Endothelial cell (in vitro differentiated cells): ENCODE measurements at regions not wholly inside any gene's neighbourhood (a gene's known extent, or its start where the extent isn't known, plus 50 kb on each side); places are given as distances from the start of the nearest gene placed in this dataset.

Source experiments
- DNase-seq: peaks from one replicate; pipeline ENCODE4 v3.0.0; 2021; ENCODE audit warnings: low spot score
- H3K27ac Mint-ChIP-seq: one replicate; pipeline ENCODE4 v1.8.0; 2021; ENCODE audit warnings: mixed read lengths, inconsistent platforms; ENCODE audit not compliant: unreplicated experiment
- H3K27me3 Mint-ChIP-seq: one replicate; pipeline ENCODE4 v1.8.0; 2021; ENCODE audit warnings: mild to moderate bottlenecking, moderate library complexity, mixed read lengths, inconsistent platforms; ENCODE audit not compliant: unreplicated experiment
- H3K36me3 Mint-ChIP-seq: one replicate; pipeline ENCODE4 v1.8.0; 2021; ENCODE audit warnings: mild to moderate bottlenecking, low read depth, mixed read lengths, inconsistent platforms; ENCODE audit not compliant: unreplicated experiment
- H3K4me1 Mint-ChIP-seq: one replicate; pipeline ENCODE4 v1.8.0; 2021; ENCODE audit warnings: mild to moderate bottlenecking, mixed read lengths, inconsistent platforms; ENCODE audit not compliant: unreplicated experiment
- H3K4me3 Mint-ChIP-seq: one replicate; pipeline ENCODE4 v1.8.0; 2021; ENCODE audit warnings: mild to moderate bottlenecking, mixed read lengths, inconsistent platforms; ENCODE audit not compliant: unreplicated experiment
- H3K9me3 Mint-ChIP-seq: one replicate; pipeline ENCODE4 v1.8.0; 2021; ENCODE audit warnings: mixed read lengths, inconsistent platforms; ENCODE audit not compliant: unreplicated experiment
- TF ChIP-seq, protein P1 (sequence below): fragments of 200-600 bp; sonication (generic); IDR thresholded peaks from one replicate; pipeline ENCODE4 v1.5.0; 2021; ENCODE audit warnings: antibody characterized with exemption; ENCODE audit not compliant: unreplicated experiment

DNA sequence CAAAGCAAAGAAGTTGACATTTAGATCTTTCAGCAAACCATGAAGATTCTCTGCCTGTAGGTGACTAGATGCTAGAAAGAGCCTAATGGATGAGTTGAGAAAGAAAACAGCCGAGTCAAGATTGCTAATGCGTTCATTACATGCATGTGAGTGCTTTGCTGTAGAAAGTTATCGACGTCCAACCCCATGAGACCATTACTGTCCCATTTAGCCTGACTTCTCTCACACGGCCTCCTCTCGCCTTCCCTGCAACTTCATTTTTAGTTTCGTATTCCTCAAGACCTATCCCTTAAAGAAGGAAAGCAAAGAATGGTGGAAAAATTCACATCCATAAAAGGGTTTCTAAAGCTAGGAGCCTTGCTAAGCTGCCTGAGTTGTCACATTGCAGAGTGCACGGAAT lies 113.7 kb upstream of the DPP6 start:
- TF ChIP-seq, protein P1, sequence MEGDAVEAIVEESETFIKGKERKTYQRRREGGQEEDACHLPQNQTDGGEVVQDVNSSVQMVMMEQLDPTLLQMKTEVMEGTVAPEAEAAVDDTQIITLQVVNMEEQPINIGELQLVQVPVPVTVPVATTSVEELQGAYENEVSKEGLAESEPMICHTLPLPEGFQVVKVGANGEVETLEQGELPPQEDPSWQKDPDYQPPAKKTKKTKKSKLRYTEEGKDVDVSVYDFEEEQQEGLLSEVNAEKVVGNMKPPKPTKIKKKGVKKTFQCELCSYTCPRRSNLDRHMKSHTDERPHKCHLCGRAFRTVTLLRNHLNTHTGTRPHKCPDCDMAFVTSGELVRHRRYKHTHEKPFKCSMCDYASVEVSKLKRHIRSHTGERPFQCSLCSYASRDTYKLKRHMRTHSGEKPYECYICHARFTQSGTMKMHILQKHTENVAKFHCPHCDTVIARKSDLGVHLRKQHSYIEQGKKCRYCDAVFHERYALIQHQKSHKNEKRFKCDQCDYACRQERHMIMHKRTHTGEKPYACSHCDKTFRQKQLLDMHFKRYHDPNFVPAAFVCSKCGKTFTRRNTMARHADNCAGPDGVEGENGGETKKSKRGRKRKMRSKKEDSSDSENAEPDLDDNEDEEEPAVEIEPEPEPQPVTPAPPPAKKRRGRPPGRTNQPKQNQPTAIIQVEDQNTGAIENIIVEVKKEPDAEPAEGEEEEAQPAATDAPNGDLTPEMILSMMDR: no peak
- Mint-ChIP-seq H3K27me3 (peaks cover 7% of the 10 kb centered on the region), H3K4me1 (no peaks in the 10 kb centered on the region), H3K4me3 (no peak overlapping the region), H3K36me3 (peaks cover 24% of the 10 kb centered on the region), H3K27ac (peak overlapping the region; percentile 64), H3K9me3 (peaks cover 43% of the 10 kb centered on the region)
- DNase-seq: no peak

DNA sequence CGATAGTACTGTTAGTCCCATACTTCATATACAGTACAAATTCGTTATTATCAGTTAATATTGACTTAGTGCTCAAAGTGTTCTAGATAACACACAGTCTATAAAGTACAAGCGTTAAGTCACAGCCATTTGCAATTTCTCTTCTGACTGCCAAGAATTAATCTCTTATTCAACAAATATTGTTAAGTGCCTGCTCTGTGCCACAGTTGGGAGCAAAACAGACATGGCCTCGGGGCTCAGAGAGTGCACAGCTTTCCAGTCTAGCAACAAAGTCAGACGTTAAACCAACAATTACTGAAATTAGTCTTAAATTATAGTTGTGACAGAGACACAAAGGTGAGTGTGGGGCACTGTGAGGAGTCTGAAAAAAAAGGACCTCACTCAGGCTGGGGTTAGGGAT lies 113.0 kb upstream of the DPP6 start:
- H3K36me3 Mint-ChIP-seq: peaks cover 24% of the 10 kb centered on the region
- TF ChIP-seq, protein P1: no peak
- H3K9me3 Mint-ChIP-seq: peaks cover 50% of the 10 kb centered on the region
- no peak overlapping the region for H3K4me3 Mint-ChIP-seq
- H3K27me3 Mint-ChIP-seq: peaks cover 7% of the 10 kb centered on the region
- DNase-seq: no peak
- H3K4me1 Mint-ChIP-seq: no peaks in the 10 kb centered on the region
- no peak overlapping the region for H3K27ac Mint-ChIP-seq

DNA sequence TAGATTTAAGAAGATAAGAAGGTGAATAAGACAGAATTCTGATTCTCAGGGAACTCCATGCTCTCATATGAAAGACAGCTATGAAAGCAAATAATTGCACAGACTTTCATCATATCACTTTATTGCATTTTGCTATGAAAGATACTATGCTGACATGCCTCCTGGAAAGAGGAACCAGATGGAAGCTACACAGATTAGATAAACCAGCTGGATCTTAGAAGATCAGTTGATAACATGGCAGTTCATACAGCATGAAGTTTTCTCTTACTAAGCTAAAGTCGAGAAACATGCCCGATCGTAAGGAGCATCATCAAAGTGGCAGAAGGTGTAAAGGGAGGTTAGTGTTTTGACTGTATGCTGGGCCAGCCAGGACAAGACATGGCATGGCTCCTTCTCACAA lies 112.5 kb upstream of the DPP6 start:
- Mint-ChIP-seq H3K4me1 (no peaks in the 10 kb centered on the region), H3K9me3 (peaks cover 52% of the 10 kb centered on the region), H3K27me3 (peaks cover 7% of the 10 kb centered on the region), H3K4me3 (no peak overlapping the region), H3K36me3 (peaks cover 20% of the 10 kb centered on the region), H3K27ac (no peak overlapping the region)
- DNase-seq: no peak
- TF ChIP-seq, protein P1: no peak

DNA sequence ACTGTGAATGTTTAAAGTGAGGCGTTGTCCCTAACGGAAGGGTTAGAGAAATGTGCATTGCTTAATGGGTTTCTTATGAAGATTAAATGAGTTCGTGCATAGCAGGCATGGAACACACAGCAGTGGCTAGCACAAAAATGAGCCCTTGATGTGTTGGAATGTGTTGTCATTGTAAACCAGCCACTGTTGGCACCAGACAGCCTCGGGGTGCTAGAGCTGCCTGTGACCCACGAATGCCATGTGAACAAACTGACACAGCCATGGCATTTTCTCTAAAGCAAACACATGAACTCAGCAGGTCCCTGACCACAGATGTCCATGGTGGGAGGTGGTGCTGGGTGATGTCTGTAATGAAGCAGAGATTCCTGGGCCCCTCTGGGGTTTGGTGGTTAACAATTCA lies 111.1 kb upstream of the DPP6 start:
- no peaks in the 10 kb centered on the region for H3K4me1 Mint-ChIP-seq
- H3K27ac Mint-ChIP-seq: no peak overlapping the region
- H3K36me3 Mint-ChIP-seq: peaks cover 21% of the 10 kb centered on the region

DNA sequence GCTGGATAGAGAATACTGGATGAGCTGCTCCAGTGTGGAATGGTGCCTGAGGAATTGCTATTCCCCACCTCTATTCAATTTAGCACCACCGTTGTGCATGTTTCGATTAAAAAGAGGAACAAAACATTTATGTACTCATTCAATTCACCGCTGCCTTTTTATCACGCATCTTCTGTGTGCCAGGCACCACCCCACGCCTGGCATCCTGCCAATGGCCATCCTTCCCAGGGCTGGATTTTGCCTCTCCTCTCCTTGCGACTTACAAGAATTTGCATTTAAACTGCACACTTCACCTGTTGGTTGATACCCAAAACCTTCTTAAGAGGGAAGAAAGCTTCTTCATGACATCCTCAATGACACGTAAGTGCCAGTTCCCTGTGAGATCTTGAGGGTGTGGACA lies 110.2 kb upstream of the DPP6 start:
- no peak for DNase-seq
- TF ChIP-seq, protein P1: no peak
- Mint-ChIP-seq H3K27ac (no peak overlapping the region), H3K4me3 (no peak overlapping the region), H3K9me3 (peaks cover 55% of the 10 kb centered on the region), H3K27me3 (peaks cover 5% of the 10 kb centered on the region), H3K4me1 (no peaks in the 10 kb centered on the region), H3K36me3 (peaks cover 20% of the 10 kb centered on the region)

More for the DNA sequence above, 111.1 kb upstream of the DPP6 start:
- TF ChIP-seq, protein P1: no peak
- Mint-ChIP-seq H3K4me3 (no peak overlapping the region), H3K9me3 (peaks cover 50% of the 10 kb centered on the region), H3K27me3 (peaks cover 5% of the 10 kb centered on the region)
- no peak for DNase-seq
